ENCODE measurements at regions not wholly inside any gene's neighbourhood (a gene's known extent, or its start where the extent isn't known, plus 50 kb on each side); places are given as distances from the start of the nearest gene placed in this dataset.
"Not testable (repeated sequence)": the region's sequence is repeated elsewhere in the genome, so short reads cannot be mapped to it uniquely, and the experiment has no call there.

DNA sequence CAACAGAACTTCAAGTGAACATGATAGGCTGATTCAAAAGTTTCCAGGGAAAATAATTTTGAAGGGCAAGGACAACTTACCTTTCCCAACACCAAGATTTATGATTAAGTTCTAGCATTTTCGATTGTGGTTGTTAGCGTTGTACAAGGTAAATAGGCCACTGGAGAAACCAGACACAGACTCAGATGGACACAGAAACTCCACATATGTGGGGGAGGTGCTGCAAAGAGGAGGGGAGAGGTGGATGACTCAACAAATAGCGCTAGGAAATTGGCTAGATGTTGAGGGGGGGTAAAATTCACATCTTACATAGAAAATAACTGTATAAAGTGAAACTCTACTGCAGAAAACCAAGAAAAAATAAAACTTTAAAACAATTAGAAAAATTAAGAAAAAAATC, 564.4 kb downstream of the MATN1 start:
- Histone ChIP-seq H3K27me3 (ENCODE audit: control insufficient read depth, insufficient read depth, low read length) (no peaks in the 10 kb centered on the region), H3K4me3 (ENCODE audit: low read length) (no peak overlapping the region), H3K27ac (ENCODE audit: low read length) (no peak overlapping the region), H3K36me3 (ENCODE audit: control insufficient read depth, insufficient read depth, low read length) (no peaks in the 10 kb centered on the region), H3K9me3 (replicated peaks; ENCODE audit: control insufficient read depth, low read depth, low read length) (no peaks in the 10 kb centered on the region), H3K4me1 (ENCODE audit: control insufficient read depth, insufficient read depth, low read length) (no peaks in the 10 kb centered on the region)
- no CpG with 5 or more reads among the region's 3 CpGs for WGBS (ENCODE audit: insufficient coverage)
- no peak for DNase-seq

DNA sequence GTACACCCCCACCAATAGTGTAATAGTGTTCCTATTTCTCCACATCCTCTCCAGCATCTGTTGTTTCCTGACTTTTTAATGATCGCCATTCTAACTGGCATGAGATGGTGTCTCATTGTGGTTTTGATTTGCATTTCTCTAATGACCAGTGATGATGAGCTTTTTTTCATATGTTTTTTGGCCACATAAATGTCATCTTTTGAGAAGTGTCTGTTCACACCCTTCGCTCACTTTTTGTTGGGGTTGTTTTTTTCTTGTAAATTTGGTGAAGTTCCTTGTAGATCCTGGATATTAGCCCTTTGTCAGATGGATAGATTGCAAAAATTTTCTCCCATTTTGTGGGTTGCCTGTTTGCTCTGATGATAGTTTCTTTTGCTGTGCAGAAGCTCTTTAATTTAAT, 567.7 kb downstream of the MATN1 start:
- H3K36me3 ChIP-seq (ENCODE audit: control insufficient read depth, insufficient read depth, low read length); DNase-seq; H3K9me3 ChIP-seq (replicated peaks; ENCODE audit: control insufficient read depth, low read depth, low read length); H3K27ac ChIP-seq (ENCODE audit: low read length); H3K27me3 ChIP-seq (ENCODE audit: control insufficient read depth, insufficient read depth, low read length); H3K4me1 ChIP-seq (ENCODE audit: control insufficient read depth, insufficient read depth, low read length); H3K4me3 ChIP-seq (ENCODE audit: low read length): not testable (repeated sequence)
- no CpG with 5 or more reads among the region's 2 CpGs for WGBS (ENCODE audit: insufficient coverage)

DNA sequence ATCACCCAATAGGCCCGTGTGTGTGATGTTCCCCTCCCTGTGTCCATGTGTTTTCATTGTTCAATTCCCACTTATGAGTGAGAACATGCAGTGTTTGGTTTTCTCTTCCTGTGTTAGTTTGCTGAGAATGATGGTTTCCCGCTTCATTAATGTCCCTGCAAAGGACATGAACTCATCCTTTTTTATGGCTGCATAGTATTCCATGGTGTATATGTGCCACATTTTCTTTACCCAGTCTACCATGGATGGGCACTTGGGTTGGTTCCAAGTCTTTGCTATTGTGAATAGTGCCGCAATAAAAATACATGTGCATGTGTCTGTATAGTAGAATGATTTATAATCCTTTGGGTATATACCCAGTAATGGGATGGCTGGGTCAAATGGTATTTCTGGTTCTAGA, 568.1 kb downstream of the MATN1 start:
- H3K36me3 ChIP-seq (ENCODE audit: control insufficient read depth, insufficient read depth, low read length); H3K4me3 ChIP-seq (ENCODE audit: low read length); H3K27ac ChIP-seq (ENCODE audit: low read length); H3K9me3 ChIP-seq (replicated peaks; ENCODE audit: control insufficient read depth, low read depth, low read length); H3K27me3 ChIP-seq (ENCODE audit: control insufficient read depth, insufficient read depth, low read length); DNase-seq; H3K4me1 ChIP-seq (ENCODE audit: control insufficient read depth, insufficient read depth, low read length): not testable (repeated sequence)
- WGBS (ENCODE audit: insufficient coverage), result no CpG with 5 or more reads among the region's 3 CpGs

DNA sequence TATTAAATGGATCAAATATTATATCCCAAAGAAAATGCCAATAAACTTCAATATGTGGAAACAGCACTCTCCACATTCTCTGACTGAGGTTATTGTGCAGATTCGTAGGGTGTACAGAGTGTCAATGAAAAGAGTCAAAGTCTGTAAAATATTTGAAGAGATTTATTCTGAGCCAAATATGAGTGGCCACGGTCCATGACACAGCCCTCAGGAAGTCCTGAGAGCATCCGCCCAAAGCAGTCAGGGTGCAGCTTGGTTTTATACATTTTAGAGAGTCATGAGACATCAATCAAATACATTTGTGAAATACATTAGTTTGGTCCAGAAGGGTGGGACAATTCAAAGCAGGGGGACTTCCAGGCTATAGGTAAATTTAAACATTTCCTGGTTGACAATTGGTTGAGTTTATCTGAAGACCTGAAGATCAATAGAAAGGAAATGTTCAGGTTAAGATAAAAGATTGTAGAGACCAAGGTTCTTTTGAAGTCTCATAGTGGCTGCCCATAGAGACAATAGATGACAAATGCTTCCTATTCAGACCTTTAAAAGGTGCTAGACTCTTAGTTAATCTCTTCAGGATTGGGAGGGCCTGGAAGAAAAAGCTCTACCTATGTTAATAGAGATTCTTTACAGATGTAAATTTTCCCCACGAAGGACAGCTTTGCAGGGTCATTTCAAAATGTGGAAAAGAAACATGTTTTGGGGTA, 569.5 kb downstream of the MATN1 start:
- H3K4me1 ChIP-seq (ENCODE audit: control insufficient read depth, insufficient read depth, low read length), result no peaks in the 10 kb centered on the region
- no peaks in the 10 kb centered on the region for H3K9me3 ChIP-seq (replicated peaks; ENCODE audit: control insufficient read depth, low read depth, low read length)
- no CpG with 5 or more reads among the region's 4 CpGs for WGBS (ENCODE audit: insufficient coverage)
- H3K4me3 ChIP-seq (ENCODE audit: low read length), result no peak overlapping the region
- H3K27ac ChIP-seq (ENCODE audit: low read length), result no peak overlapping the region
- peaks cover 2% of the 10 kb centered on the region for H3K27me3 ChIP-seq (ENCODE audit: control insufficient read depth, insufficient read depth, low read length)
- H3K36me3 ChIP-seq (ENCODE audit: control insufficient read depth, insufficient read depth, low read length), result no peaks in the 10 kb centered on the region
- DNase-seq, result no peak

DNA sequence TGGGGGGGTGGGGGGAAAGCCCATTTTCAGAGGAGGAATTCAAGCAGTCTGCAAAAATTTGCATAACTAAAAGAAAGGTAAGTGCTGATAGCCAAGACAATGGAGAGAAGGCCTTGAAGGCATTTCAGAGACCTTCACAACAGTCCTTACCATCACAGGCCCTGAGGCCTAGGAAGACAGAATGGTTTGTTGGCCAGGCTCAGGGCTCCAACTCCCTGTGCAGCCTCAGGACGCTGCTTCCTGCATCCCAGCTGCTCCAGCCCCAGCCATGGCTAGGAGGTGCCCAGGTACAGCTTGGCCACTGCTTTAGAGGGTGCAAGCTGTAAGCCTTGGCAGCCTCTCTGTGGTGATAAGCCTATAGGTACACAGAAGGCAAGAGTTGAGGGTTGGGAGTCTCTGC, 571.6 kb downstream of the MATN1 start:
- 56% methylated on average over 1 of the region's 1 CpG for WGBS (ENCODE audit: insufficient coverage)
- Histone ChIP-seq H3K36me3 (ENCODE audit: control insufficient read depth, insufficient read depth, low read length) (no peaks in the 10 kb centered on the region), H3K4me3 (ENCODE audit: low read length) (no peak overlapping the region), H3K27me3 (ENCODE audit: control insufficient read depth, insufficient read depth, low read length) (peaks cover 4% of the 10 kb centered on the region), H3K9me3 (replicated peaks; ENCODE audit: control insufficient read depth, low read depth, low read length) (no peaks in the 10 kb centered on the region), H3K27ac (ENCODE audit: low read length) (no peak overlapping the region), H3K4me1 (ENCODE audit: control insufficient read depth, insufficient read depth, low read length) (no peaks in the 10 kb centered on the region)
- DNase-seq, result no peak

DNA sequence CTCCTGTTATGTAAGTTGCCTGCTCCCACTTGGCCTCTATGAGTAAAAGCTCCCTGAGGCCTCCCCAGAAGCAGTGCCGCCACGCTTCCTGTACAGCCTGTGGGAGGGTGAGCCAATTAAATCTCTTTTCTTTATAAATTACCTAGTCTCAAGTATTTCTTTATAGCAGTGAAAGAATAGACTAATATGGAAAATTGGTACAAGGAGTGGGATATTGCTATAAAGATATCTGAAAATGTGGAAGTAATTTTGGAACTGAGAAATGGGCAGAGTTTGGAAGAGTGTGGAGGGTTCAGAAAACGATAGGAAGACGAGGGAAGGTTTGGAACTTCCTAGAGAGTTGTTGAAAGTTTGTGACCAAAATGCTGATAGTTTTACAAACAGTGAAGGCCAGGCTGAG, 572.3 kb downstream of the MATN1 start:
- 78% methylated on average over 2 of the region's 4 CpGs for WGBS (ENCODE audit: insufficient coverage)

DNA sequence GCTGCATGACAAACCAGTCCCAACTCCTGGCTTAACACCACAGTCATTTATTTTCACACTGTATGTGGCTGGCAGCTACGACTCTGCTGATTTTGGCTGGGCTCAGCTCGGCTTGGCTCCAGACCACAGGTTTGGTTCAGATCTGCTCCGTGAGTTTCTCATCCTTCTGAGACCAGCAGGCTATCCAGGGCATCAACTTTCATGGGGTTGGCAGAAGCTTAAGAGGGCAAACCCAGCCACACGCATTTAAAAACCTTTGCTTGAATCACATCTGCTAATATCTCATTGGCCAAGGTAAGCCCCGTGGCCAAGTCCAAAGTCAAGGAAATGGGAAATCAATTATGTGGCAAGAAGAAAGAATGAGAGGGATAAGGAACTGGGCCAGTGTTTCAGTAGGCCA, 574.2 kb downstream of the MATN1 start:
- Histone ChIP-seq H3K4me3 (ENCODE audit: low read length) (no peak overlapping the region), H3K9me3 (replicated peaks; ENCODE audit: control insufficient read depth, low read depth, low read length) (no peaks in the 10 kb centered on the region), H3K4me1 (ENCODE audit: control insufficient read depth, insufficient read depth, low read length) (no peaks in the 10 kb centered on the region), H3K27ac (ENCODE audit: low read length) (no peak overlapping the region), H3K27me3 (ENCODE audit: control insufficient read depth, insufficient read depth, low read length) (peaks cover 4% of the 10 kb centered on the region), H3K36me3 (ENCODE audit: control insufficient read depth, insufficient read depth, low read length) (no peaks in the 10 kb centered on the region)
- 67% methylated on average over 3 of the region's 5 CpGs for WGBS (ENCODE audit: insufficient coverage)
- peak; percentile 12 for DNase-seq

More for the DNA sequence above, 572.3 kb downstream of the MATN1 start:
- Histone ChIP-seq H3K27ac (ENCODE audit: low read length) (no peak overlapping the region), H3K4me1 (ENCODE audit: control insufficient read depth, insufficient read depth, low read length) (no peaks in the 10 kb centered on the region), H3K9me3 (replicated peaks; ENCODE audit: control insufficient read depth, low read depth, low read length) (no peaks in the 10 kb centered on the region), H3K36me3 (ENCODE audit: control insufficient read depth, insufficient read depth, low read length) (no peaks in the 10 kb centered on the region), H3K4me3 (ENCODE audit: low read length) (no peak overlapping the region), H3K27me3 (ENCODE audit: control insufficient read depth, insufficient read depth, low read length) (peaks cover 4% of the 10 kb centered on the region)
- no peak for DNase-seq

DNA sequence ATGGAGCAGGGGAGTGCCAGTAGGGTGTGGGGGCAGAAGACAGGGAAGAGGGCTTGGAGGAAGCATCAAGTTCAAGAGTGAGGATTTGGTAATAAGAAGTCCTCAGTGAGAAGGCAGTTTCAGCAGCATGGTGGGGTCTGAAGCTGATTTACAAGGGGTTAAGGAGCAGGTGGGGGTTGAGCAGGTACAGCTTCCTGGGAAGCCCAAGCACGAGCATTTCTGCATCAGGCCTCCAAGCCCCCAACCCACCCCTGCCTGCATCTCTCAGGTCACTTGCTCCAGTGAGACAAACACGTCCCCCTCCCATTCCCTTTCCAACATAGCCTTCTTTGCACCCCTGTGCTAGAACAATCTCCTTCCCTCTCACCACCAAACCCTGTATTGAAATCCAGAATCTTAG, 574.7 kb downstream of the MATN1 start:
- Histone ChIP-seq H3K27me3 (ENCODE audit: control insufficient read depth, insufficient read depth, low read length) (peaks cover 4% of the 10 kb centered on the region), H3K4me3 (ENCODE audit: low read length) (no peak overlapping the region), H3K9me3 (replicated peaks; ENCODE audit: control insufficient read depth, low read depth, low read length) (no peaks in the 10 kb centered on the region), H3K4me1 (ENCODE audit: control insufficient read depth, insufficient read depth, low read length) (no peaks in the 10 kb centered on the region), H3K36me3 (ENCODE audit: control insufficient read depth, insufficient read depth, low read length) (no peaks in the 10 kb centered on the region), H3K27ac (ENCODE audit: low read length) (no peak overlapping the region)
- DNase-seq, result no peak
- 86% methylated on average over 1 of the region's 2 CpGs for WGBS (ENCODE audit: insufficient coverage)

DNA sequence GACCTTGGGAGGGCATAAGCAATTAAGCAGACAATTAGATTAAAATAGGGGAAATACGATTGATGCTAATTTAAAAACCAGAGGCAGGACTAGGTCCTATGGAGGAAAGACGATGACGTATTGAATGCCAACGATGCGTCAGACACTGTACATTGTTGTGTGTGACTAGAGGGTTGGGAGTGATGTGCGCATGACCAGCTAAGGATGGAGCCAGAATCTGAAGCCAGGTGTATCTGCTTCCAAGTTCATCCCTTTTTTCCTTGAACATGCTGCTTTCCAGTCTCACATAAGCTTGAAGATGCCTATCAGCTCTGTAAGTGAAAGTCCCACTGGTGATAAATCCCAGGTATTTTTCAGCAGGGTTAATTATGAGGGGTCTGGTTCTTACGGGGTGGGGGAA, 576.2 kb downstream of the MATN1 start:
- no peak overlapping the region for H3K27ac ChIP-seq (ENCODE audit: low read length)
- H3K27me3 ChIP-seq (ENCODE audit: control insufficient read depth, insufficient read depth, low read length), result peaks cover 4% of the 10 kb centered on the region
- no peaks in the 10 kb centered on the region for H3K36me3 ChIP-seq (ENCODE audit: control insufficient read depth, insufficient read depth, low read length)
- no peak overlapping the region for H3K4me3 ChIP-seq (ENCODE audit: low read length)
- H3K9me3 ChIP-seq (replicated peaks; ENCODE audit: control insufficient read depth, low read depth, low read length), result no peaks in the 10 kb centered on the region
- 68% methylated on average over 6 of the region's 7 CpGs for WGBS (ENCODE audit: insufficient coverage)
- no peak for DNase-seq
- no peaks in the 10 kb centered on the region for H3K4me1 ChIP-seq (ENCODE audit: control insufficient read depth, insufficient read depth, low read length)

DNA sequence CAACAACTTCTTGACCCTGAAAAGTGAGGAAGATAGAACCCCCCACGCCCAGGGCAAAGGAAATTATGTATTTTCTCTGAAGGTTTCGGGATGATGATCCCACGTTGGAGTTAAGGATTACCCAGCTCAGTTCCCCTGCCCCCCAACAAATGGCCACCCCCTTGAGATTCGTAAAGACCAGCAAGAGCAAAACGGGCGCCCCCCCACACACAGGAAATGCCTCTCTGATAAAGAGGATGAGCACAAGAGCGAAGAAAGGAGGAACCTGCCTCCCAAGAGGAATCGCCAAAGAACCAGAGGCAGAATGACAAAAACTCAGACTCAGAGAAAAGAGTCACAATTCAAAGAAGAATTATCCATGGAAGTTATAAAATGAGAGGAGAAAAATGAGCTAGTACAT, 576.9 kb downstream of the MATN1 start:
- no peaks in the 10 kb centered on the region for H3K36me3 ChIP-seq (ENCODE audit: control insufficient read depth, insufficient read depth, low read length)
- no CpG with 5 or more reads among the region's 8 CpGs for WGBS (ENCODE audit: insufficient coverage)
- DNase-seq, result no peak
- H3K9me3 ChIP-seq (replicated peaks; ENCODE audit: control insufficient read depth, low read depth, low read length), result no peaks in the 10 kb centered on the region
- peaks cover 4% of the 10 kb centered on the region for H3K27me3 ChIP-seq (ENCODE audit: control insufficient read depth, insufficient read depth, low read length)
- no peaks in the 10 kb centered on the region for H3K4me1 ChIP-seq (ENCODE audit: control insufficient read depth, insufficient read depth, low read length)
- H3K27ac ChIP-seq (ENCODE audit: low read length), result no peak overlapping the region
- H3K4me3 ChIP-seq (ENCODE audit: low read length), result no peak overlapping the region

DNA sequence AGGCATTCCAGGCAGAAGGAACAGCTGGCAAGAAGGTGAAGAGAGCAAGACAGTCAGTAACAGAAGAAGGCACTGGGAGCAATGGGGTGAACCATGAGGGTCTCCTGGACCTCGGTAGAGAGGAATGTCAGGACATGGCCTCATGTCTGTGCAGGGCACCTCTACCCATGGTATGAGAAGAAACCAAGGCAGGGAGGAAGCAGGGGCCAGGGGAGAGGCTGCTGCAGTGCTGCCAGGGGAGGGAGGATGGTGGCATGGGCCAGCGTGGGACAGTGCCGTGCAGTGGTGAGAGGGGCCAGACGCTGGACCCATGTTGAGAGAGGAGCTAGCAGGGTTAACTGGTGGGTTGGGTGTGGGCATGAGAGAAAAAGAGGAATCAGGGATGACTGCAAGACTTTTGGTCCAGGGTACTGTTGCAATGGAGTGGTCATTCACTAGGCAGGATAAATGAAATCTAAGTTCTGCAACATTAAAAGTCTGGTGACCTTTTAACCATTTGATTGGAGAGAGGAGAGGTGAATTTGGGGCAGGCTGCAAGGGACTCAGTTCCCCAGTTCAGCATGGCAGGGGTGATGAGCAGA, 577.6 kb downstream of the MATN1 start:
- no peak for DNase-seq
- WGBS (ENCODE audit: insufficient coverage), result 82% methylated on average over 4 of the region's 4 CpGs
- Histone ChIP-seq H3K27ac (ENCODE audit: low read length) (no peak overlapping the region), H3K4me3 (ENCODE audit: low read length) (no peak overlapping the region), H3K4me1 (ENCODE audit: control insufficient read depth, insufficient read depth, low read length) (no peaks in the 10 kb centered on the region), H3K36me3 (ENCODE audit: control insufficient read depth, insufficient read depth, low read length) (no peaks in the 10 kb centered on the region), H3K27me3 (ENCODE audit: control insufficient read depth, insufficient read depth, low read length) (peaks cover 4% of the 10 kb centered on the region), H3K9me3 (replicated peaks; ENCODE audit: control insufficient read depth, low read depth, low read length) (no peaks in the 10 kb centered on the region)
